Ramos (cell line): ENCODE measurements at regions not wholly inside any gene's neighbourhood (a gene's known extent, or its start where the extent isn't known, plus 50 kb on each side); places are given as distances from the start of the nearest gene placed in this dataset.

Source experiments
- in situ Hi-C: fragments of 300-500 bp; cut with MboI; formaldehyde crosslinking; loops from one replicate; pipeline ENCODE4 v1.14.3; 2022; ENCODE audit warnings: low sequenced_read_pairs; ENCODE audit not compliant: unreplicated experiment

DNA sequence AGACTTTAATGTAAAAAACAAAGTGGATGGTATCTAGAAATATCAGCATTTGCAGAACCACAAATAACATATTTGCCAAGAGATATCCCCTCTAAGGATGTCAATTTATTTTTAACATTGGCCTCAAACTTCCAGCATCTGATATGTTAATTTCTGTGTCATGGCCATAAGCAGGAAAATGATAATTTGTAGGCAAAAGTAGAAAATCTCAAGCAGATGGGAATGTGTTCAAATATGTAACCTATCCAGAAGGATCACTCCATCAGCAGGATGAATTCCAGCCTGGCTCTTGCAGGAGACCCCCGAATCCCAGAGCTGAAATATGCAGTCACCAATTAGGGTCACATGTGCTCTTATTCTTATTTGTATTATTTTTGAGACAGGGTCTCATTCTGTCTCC is 55.4 kb upstream of the PRKX start:
- in situ Hi-C loops = no loop called here
